Progenitor cell of endocrine pancreas (in vitro differentiated cells): ENCODE measurements at regions not wholly inside any gene's neighbourhood (a gene's known extent, or its start where the extent isn't known, plus 50 kb on each side); places are given as distances from the start of the nearest gene placed in this dataset.

Source experiments
- DNase-seq: peaks from one replicate; pipeline ENCODE4 v3.0.0; 2021; ENCODE audit warnings: low spot score; ENCODE audit not compliant: unreplicated experiment
- H3K27ac Mint-ChIP-seq: 2 replicates; pipeline ENCODE4 v1.8.0; 2021; ENCODE audit warnings: mild to moderate bottlenecking, moderate library complexity, mixed read lengths
- H3K27me3 Mint-ChIP-seq: 2 replicates; pipeline ENCODE4 v1.8.0; 2021; ENCODE audit warnings: mixed read lengths
- H3K36me3 Mint-ChIP-seq: 2 replicates; pipeline ENCODE4 v1.8.0; 2022; ENCODE audit warnings: mixed read lengths; ENCODE audit not compliant: insufficient read depth
- H3K4me1 Mint-ChIP-seq: 2 replicates; pipeline ENCODE4 v1.8.0; 2021; ENCODE audit warnings: low read depth, mixed read lengths
- H3K4me3 Mint-ChIP-seq: 2 replicates; pipeline ENCODE4 v1.8.0; 2021; ENCODE audit warnings: low read depth, mild to moderate bottlenecking, moderate library complexity, mixed read lengths
- H3K9me3 Mint-ChIP-seq: 2 replicates; pipeline ENCODE4 v1.8.0; 2021; ENCODE audit warnings: low read depth, mixed read lengths
- CTCF ChIP-seq: fragments of 200-600 bp; sonication (generic); IDR thresholded peaks from one replicate; pipeline ENCODE4 v1.5.0; 2021; ENCODE audit warnings: antibody characterized with exemption, mild to moderate bottlenecking; ENCODE audit not compliant: unreplicated experiment

GRCh38 chr3:71862371-71863140, 77.6 kb upstream of the PROK2 start:
- H3K4me3 Mint-ChIP-seq, result no peak overlapping the region
- no peak for DNase-seq

GRCh38 chr3:71859123-71859519, 74.2 kb upstream of the PROK2 start:
- Mint-ChIP-seq H3K27me3 (peaks cover 27% of the 10 kb centered on the region), H3K9me3 (peaks cover 4% of the 10 kb centered on the region), H3K36me3 (no peaks in the 10 kb centered on the region), H3K4me1 (peaks cover 2% of the 10 kb centered on the region), H3K4me3 (no peak overlapping the region), H3K27ac (no peak overlapping the region)
- no peak for DNase-seq
- peak; percentile 61 for TF ChIP-seq CTCF

More at GRCh38 chr3:71862371-71863140, 77.6 kb upstream of the PROK2 start:
- Mint-ChIP-seq H3K36me3 (no peaks in the 10 kb centered on the region), H3K27me3 (peaks cover 34% of the 10 kb centered on the region), H3K4me1 (peaks cover 2% of the 10 kb centered on the region), H3K9me3 (peaks cover 5% of the 10 kb centered on the region), H3K27ac (no peak overlapping the region)
- TF ChIP-seq CTCF, result no peak

GRCh38 chr3:71858503-71859122, 73.7 kb upstream of the PROK2 start:
- no peak overlapping the region for H3K27ac Mint-ChIP-seq
- H3K36me3 Mint-ChIP-seq, result no peaks in the 10 kb centered on the region
- H3K9me3 Mint-ChIP-seq, result peaks cover 4% of the 10 kb centered on the region
- peaks cover 2% of the 10 kb centered on the region for H3K4me1 Mint-ChIP-seq
- no peak overlapping the region for H3K4me3 Mint-ChIP-seq
- H3K27me3 Mint-ChIP-seq, result peaks cover 28% of the 10 kb centered on the region
- DNase-seq, result no peak
- TF ChIP-seq CTCF, result no peak

GRCh38 chr3:71857956-71858355, 73.0 kb upstream of the PROK2 start:
- TF ChIP-seq CTCF, result no peak
- H3K27me3 Mint-ChIP-seq, result peaks cover 32% of the 10 kb centered on the region
- H3K4me1 Mint-ChIP-seq, result peaks cover 2% of the 10 kb centered on the region
- H3K27ac Mint-ChIP-seq, result no peak overlapping the region
- DNase-seq, result no peak
- H3K9me3 Mint-ChIP-seq, result peaks cover 4% of the 10 kb centered on the region
- no peak overlapping the region for H3K4me3 Mint-ChIP-seq
- H3K36me3 Mint-ChIP-seq, result no peaks in the 10 kb centered on the region

- H3K4me1 Mint-ChIP-seq, result no peaks in the 10 kb centered on the region
- no peaks in the 10 kb centered on the region for H3K36me3 Mint-ChIP-seq
- H3K27ac Mint-ChIP-seq, result no peak overlapping the region
- no peak overlapping the region for H3K4me3 Mint-ChIP-seq
- DNase-seq, result no peak
- H3K9me3 Mint-ChIP-seq, result no peaks in the 10 kb centered on the region
- TF ChIP-seq CTCF, result no peak
- H3K27me3 Mint-ChIP-seq, result peaks cover 24% of the 10 kb centered on the region
Measured at GRCh38 chr3:71854706-71855105, 69.8 kb upstream of the PROK2 start.
